GM23338 (cell line): ENCODE measurements at regions not wholly inside any gene's neighbourhood (a gene's known extent, or its start where the extent isn't known, plus 50 kb on each side); places are given as distances from the start of the nearest gene placed in this dataset.

Experiments used
- ATAC-seq: fragments of 200-7000 bp; cut with Tn5 transposase; 3 replicates; pipeline ENCODE4 v1.9.1; 2020
- DNase-seq: peaks from one replicate; pipeline ENCODE4 v3.0.0-alpha.2; 2015; ENCODE audit warnings: low spot score
- H2AFZ ChIP-seq: fragments of 200-600 bp; sonication (generic); 2 replicates; pipeline ENCODE4 v1.8.0; 2016; ENCODE audit warnings: antibody characterized with exemption, mild to moderate bottlenecking, moderate library complexity
- H3F3A ChIP-seq: fragments of 200-600 bp; sonication (generic); replicated peaks from 2 replicates; pipeline ENCODE4 v1.8.0; 2017; ENCODE audit warnings: antibody characterized with exemption, mixed run types, low read depth
- H3K27ac ChIP-seq: fragments of 200-600 bp; sonication (generic); 2 replicates; pipeline ENCODE4 v1.6.1; 2016; ENCODE audit warnings: low read depth
- H3K27me3 ChIP-seq: fragments of 200-600 bp; sonication (generic); 2 replicates; pipeline ENCODE4 v1.8.0; 2016; ENCODE audit warnings: mild to moderate bottlenecking, mixed run types, moderate library complexity; ENCODE audit not compliant: insufficient read depth
- H3K36me3 ChIP-seq: fragments of 200-600 bp; sonication (generic); 2 replicates; pipeline ENCODE4 v1.8.0; 2016; ENCODE audit warnings: mild to moderate bottlenecking; ENCODE audit not compliant: insufficient read depth
- H3K4me1 ChIP-seq: fragments of 200-600 bp; sonication (generic); 2 replicates; pipeline ENCODE4 v1.8.0; 2016; ENCODE audit warnings: mild to moderate bottlenecking, moderate library complexity; ENCODE audit not compliant: insufficient read depth
- H3K4me2 ChIP-seq: fragments of 200-600 bp; sonication (generic); 2 replicates; pipeline ENCODE4 v1.7.1; 2017; ENCODE audit warnings: mixed run types
- H3K4me3 ChIP-seq: fragments of 200-600 bp; sonication (generic); 2 replicates; pipeline ENCODE4 v1.6.1; 2016; ENCODE audit warnings: mixed run types
- H3K79me2 ChIP-seq: fragments of 200-600 bp; sonication (generic); replicated peaks from 2 replicates; pipeline ENCODE4 v1.8.0; 2017; ENCODE audit warnings: mild to moderate bottlenecking; ENCODE audit not compliant: insufficient read depth
- H3K9me2 ChIP-seq: fragments of 200-600 bp; sonication (generic); 2 replicates; pipeline ENCODE4 v1.8.0; 2017; ENCODE audit not compliant: insufficient read depth
- H4K20me1 ChIP-seq: fragments of 200-600 bp; sonication (generic); replicated peaks from 2 replicates; pipeline ENCODE4 v1.8.0; 2017; ENCODE audit warnings: mild to moderate bottlenecking; ENCODE audit not compliant: insufficient read depth
- H3K27ac Mint-ChIP-seq: 2 replicates; pipeline ENCODE4 v1.8.0; 2020; ENCODE audit warnings: inconsistent platforms, mild to moderate bottlenecking, moderate library complexity, mixed read lengths
- H3K27me3 Mint-ChIP-seq: 3 replicates; pipeline ENCODE4 v1.8.0; 2022; ENCODE audit warnings: low read depth, mild to moderate bottlenecking, moderate library complexity, mixed read lengths, inconsistent platforms; ENCODE audit not compliant: insufficient read depth, poor library complexity
- H3K36me3 Mint-ChIP-seq: 3 replicates; pipeline ENCODE4 v1.8.0; 2021; ENCODE audit warnings: low read depth, mild to moderate bottlenecking, inconsistent platforms, moderate library complexity, mixed read lengths
- H3K4me1 Mint-ChIP-seq: 3 replicates; pipeline ENCODE4 v1.8.0; 2020; ENCODE audit warnings: mild to moderate bottlenecking, inconsistent platforms, mixed read lengths
- H3K4me3 Mint-ChIP-seq: 3 replicates; pipeline ENCODE4 v1.8.0; 2021; ENCODE audit warnings: moderate library complexity, mild to moderate bottlenecking, inconsistent platforms, mixed read lengths
- H3K9me3 Mint-ChIP-seq: 3 replicates; pipeline ENCODE4 v1.8.0; 2020; ENCODE audit warnings: moderate library complexity, mild to moderate bottlenecking, inconsistent platforms, mixed read lengths
- CREB1 ChIP-seq: fragments of 250-450 bp; sonication (Bioruptor Pico); IDR thresholded peaks from 2 replicates; pipeline ENCODE4 v1.5.0; 2020; ENCODE audit warnings: low read depth, mild to moderate bottlenecking, moderate library complexity
- EZH2 ChIP-seq: fragments of 200-600 bp; sonication (generic); IDR thresholded peaks from one replicate; pipeline ENCODE4 v1.8.0; 2017; ENCODE audit warnings: antibody characterized with exemption, mild to moderate bottlenecking, low read depth; ENCODE audit not compliant: unreplicated experiment
- NANOG ChIP-seq: IDR thresholded peaks from 2 replicates; pipeline ENCODE4 v1.6.1; 2016; ENCODE audit warnings: antibody characterized with exemption, borderline replicate concordance
- POLR2AphosphoS5 ChIP-seq: IDR thresholded peaks from 2 replicates; pipeline ENCODE4 v1.6.1; 2016; ENCODE audit warnings: antibody characterized with exemption, low read depth
- STAT1 ChIP-seq: IDR thresholded peaks from one replicate; pipeline ENCODE4 v1.6.1; 2016; ENCODE audit warnings: antibody characterized with exemption; ENCODE audit not compliant: unreplicated experiment
- ZNF331 ChIP-seq: fragments of 250-450 bp; sonication (Bioruptor Pico); IDR thresholded peaks from 2 replicates; pipeline ENCODE4 v1.5.0; 2020; ENCODE audit warnings: low read depth, mild to moderate bottlenecking, moderate library complexity
- TF ChIP-seq, protein P1 (sequence below): fragments of 250-450 bp; sonication (Bioruptor Pico); IDR thresholded peaks from 2 replicates; pipeline ENCODE4 v1.5.0; 2020; ENCODE audit warnings: mild to moderate bottlenecking, moderate library complexity
- TF ChIP-seq, protein P2 (sequence below), 2 experiments: fragments of 200-600 bp in 1 of 2; sonication (generic) in 1 of 2; conservative IDR thresholded peaks; 2 replicates each; pipeline versions ENCODE4 v1.5.1 to v1.6.1; 2016 to 2017; ENCODE audit warnings: antibody characterized with exemption in 2 of 2, low read depth in 2 of 2, mild to moderate bottlenecking in 2 of 2, moderate library complexity in 1 of 2
- TF ChIP-seq, protein P3 (sequence below): IDR thresholded peaks from one replicate; pipeline ENCODE4 v1.6.1; 2018; ENCODE audit warnings: antibody characterized with exemption; ENCODE audit not compliant: unreplicated experiment

DNA sequence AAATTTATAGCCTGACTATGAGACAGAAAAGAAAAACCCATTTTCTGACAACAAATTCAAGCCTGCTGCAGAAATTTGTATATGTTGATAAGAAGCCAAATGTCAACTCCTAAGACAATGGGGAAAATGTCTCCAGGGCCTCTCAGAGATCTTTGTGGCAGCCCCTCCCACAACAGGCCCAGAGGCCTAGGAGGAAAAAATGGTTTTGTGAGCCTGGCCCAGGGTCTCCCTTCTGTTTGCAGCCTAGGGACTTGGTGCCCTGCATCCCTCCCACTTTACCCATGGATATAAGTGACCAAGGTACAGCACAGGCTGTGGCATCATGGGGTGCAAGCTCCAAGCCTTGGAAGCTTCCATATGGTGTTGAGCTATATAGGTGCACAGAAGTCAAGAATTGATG is 740.2 kb downstream of the SEMA5A start:
- no peaks in the 10 kb centered on the region; the same call in 1 of the 2 replicates for H3K36me3 ChIP-seq

DNA sequence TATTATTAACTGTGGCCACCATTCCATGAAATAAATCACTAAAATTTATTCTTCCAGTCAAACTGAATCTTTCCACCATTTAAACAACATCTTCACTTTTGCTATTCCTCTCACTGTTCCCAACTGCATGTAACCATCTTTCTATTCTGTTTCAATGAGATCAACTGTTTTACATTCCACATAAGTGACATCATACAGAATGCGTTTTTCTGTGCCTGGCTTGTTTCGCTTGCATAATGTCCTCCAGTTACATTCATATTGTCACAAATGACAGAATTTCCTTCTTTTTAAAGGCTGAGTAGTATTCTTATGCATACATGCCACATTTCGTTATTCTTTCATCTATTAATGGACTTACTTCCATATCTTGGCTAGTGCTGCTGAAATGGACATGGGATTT is 738.2 kb downstream of the SEMA5A start:
- Histone ChIP-seq H4K20me1 (no peaks in the 10 kb centered on the region), H3K4me2 (no peak overlapping the region), H3K79me2 (no peaks in the 10 kb centered on the region), H3K9me2 (0 out of 2 replicates have a peak, but pooled peaks cover 2% of the 10 kb centered on the region), H3K36me3 (no peaks in the 10 kb centered on the region; the same call in 1 of the 2 replicates), H3K4me3 (no peak overlapping the region), H3K4me1 (no peaks in the 10 kb centered on the region), H3K27me3 (no peaks in the 10 kb centered on the region), H3K27ac (no peak overlapping the region), H2AFZ (no peak overlapping the region), H3F3A (no peaks in the 10 kb centered on the region)
- peaks cover 53% of the 10 kb centered on the region for H3K9me3 Mint-ChIP-seq
- H3K27me3 Mint-ChIP-seq: no peaks in the 10 kb centered on the region
- DNase-seq (no peak), ATAC-seq (no peak)
- no peaks in the 10 kb centered on the region for H3K4me1 Mint-ChIP-seq
- H3K4me3 Mint-ChIP-seq: no peak overlapping the region
- H3K27ac Mint-ChIP-seq: no peak overlapping the region
- peaks cover 27% of the 10 kb centered on the region; the same call in 2 of the 3 replicates for H3K36me3 Mint-ChIP-seq
- TF ChIP-seq, protein P1, sequence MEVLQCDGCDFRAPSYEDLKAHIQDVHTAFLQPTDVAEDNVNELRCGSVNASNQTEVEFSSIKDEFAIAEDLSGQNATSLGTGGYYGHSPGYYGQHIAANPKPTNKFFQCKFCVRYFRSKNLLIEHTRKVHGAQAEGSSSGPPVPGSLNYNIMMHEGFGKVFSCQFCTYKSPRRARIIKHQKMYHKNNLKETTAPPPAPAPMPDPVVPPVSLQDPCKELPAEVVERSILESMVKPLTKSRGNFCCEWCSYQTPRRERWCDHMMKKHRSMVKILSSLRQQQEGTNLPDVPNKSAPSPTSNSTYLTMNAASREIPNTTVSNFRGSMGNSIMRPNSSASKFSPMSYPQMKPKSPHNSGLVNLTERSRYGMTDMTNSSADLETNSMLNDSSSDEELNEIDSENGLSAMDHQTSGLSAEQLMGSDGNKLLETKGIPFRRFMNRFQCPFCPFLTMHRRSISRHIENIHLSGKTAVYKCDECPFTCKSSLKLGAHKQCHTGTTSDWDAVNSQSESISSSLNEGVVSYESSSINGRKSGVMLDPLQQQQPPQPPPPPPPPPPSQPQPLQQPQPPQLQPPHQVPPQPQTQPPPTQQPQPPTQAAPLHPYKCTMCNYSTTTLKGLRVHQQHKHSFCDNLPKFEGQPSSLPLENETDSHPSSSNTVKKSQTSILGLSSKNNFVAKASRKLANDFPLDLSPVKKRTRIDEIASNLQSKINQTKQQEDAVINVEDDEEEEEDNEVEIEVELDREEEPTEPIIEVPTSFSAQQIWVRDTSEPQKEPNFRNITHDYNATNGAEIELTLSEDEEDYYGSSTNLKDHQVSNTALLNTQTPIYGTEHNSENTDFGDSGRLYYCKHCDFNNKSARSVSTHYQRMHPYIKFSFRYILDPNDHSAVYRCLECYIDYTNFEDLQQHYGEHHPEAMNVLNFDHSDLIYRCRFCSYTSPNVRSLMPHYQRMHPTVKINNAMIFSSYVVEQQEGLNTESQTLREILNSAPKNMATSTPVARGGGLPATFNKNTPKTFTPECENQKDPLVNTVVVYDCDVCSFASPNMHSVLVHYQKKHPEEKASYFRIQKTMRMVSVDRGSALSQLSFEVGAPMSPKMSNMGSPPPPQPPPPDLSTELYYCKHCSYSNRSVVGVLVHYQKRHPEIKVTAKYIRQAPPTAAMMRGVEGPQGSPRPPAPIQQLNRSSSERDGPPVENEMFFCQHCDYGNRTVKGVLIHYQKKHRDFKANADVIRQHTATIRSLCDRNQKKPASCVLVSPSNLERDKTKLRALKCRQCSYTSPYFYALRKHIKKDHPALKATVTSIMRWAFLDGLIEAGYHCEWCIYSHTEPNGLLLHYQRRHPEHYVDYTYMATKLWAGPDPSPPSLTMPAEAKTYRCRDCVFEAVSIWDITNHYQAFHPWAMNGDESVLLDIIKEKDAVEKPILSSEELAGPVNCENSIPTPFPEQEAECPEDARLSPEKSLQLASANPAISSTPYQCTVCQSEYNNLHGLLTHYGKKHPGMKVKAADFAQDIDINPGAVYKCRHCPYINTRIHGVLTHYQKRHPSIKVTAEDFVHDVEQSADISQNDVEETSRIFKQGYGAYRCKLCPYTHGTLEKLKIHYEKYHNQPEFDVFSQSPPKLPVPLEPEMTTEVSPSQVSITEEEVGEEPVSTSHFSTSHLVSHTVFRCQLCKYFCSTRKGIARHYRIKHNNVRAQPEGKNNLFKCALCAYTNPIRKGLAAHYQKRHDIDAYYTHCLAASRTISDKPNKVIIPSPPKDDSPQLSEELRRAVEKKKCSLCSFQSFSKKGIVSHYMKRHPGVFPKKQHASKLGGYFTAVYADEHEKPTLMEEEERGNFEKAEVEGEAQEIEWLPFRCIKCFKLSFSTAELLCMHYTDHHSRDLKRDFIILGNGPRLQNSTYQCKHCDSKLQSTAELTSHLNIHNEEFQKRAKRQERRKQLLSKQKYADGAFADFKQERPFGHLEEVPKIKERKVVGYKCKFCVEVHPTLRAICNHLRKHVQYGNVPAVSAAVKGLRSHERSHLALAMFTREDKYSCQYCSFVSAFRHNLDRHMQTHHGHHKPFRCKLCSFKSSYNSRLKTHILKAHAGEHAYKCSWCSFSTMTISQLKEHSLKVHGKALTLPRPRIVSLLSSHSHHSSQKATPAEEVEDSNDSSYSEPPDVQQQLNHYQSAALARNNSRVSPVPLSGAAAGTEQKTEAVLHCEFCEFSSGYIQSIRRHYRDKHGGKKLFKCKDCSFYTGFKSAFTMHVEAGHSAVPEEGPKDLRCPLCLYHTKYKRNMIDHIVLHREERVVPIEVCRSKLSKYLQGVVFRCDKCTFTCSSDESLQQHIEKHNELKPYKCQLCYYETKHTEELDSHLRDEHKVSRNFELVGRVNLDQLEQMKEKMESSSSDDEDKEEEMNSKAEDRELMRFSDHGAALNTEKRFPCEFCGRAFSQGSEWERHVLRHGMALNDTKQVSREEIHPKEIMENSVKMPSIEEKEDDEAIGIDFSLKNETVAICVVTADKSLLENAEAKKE: no peak

More for the DNA sequence above, 740.2 kb downstream of the SEMA5A start:
- no peaks in the 10 kb centered on the region for H3K27me3 ChIP-seq
- H3K4me2 ChIP-seq: no peak overlapping the region
- Mint-ChIP-seq H3K27ac (no peak overlapping the region), H3K9me3 (peaks cover 72% of the 10 kb centered on the region), H3K36me3 (peaks cover 30% of the 10 kb centered on the region; the same call in 2 of the 3 replicates), H3K27me3 (no peaks in the 10 kb centered on the region), H3K4me1 (no peaks in the 10 kb centered on the region), H3K4me3 (no peak overlapping the region)
- no peak overlapping the region for H2AFZ ChIP-seq
- no peaks in the 10 kb centered on the region for H4K20me1 ChIP-seq
- ATAC-seq: no peak
- H3K79me2 ChIP-seq: no peaks in the 10 kb centered on the region
- no peaks in the 10 kb centered on the region for H3K9me2 ChIP-seq
- no peaks in the 10 kb centered on the region for H3K4me1 ChIP-seq
- no peak overlapping the region for H3K27ac ChIP-seq
- no peak for TF ChIP-seq POLR2AphosphoS5
- TF ChIP-seq, protein P2, sequence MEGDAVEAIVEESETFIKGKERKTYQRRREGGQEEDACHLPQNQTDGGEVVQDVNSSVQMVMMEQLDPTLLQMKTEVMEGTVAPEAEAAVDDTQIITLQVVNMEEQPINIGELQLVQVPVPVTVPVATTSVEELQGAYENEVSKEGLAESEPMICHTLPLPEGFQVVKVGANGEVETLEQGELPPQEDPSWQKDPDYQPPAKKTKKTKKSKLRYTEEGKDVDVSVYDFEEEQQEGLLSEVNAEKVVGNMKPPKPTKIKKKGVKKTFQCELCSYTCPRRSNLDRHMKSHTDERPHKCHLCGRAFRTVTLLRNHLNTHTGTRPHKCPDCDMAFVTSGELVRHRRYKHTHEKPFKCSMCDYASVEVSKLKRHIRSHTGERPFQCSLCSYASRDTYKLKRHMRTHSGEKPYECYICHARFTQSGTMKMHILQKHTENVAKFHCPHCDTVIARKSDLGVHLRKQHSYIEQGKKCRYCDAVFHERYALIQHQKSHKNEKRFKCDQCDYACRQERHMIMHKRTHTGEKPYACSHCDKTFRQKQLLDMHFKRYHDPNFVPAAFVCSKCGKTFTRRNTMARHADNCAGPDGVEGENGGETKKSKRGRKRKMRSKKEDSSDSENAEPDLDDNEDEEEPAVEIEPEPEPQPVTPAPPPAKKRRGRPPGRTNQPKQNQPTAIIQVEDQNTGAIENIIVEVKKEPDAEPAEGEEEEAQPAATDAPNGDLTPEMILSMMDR (conservative IDR thresholded peaks at IDR 0.05; ENCODE audit: low read depth in 2 of 2): no peak
- no peak for TF ChIP-seq ZNF331 (CRISPR knock-in tag)
- TF ChIP-seq, protein P3, sequence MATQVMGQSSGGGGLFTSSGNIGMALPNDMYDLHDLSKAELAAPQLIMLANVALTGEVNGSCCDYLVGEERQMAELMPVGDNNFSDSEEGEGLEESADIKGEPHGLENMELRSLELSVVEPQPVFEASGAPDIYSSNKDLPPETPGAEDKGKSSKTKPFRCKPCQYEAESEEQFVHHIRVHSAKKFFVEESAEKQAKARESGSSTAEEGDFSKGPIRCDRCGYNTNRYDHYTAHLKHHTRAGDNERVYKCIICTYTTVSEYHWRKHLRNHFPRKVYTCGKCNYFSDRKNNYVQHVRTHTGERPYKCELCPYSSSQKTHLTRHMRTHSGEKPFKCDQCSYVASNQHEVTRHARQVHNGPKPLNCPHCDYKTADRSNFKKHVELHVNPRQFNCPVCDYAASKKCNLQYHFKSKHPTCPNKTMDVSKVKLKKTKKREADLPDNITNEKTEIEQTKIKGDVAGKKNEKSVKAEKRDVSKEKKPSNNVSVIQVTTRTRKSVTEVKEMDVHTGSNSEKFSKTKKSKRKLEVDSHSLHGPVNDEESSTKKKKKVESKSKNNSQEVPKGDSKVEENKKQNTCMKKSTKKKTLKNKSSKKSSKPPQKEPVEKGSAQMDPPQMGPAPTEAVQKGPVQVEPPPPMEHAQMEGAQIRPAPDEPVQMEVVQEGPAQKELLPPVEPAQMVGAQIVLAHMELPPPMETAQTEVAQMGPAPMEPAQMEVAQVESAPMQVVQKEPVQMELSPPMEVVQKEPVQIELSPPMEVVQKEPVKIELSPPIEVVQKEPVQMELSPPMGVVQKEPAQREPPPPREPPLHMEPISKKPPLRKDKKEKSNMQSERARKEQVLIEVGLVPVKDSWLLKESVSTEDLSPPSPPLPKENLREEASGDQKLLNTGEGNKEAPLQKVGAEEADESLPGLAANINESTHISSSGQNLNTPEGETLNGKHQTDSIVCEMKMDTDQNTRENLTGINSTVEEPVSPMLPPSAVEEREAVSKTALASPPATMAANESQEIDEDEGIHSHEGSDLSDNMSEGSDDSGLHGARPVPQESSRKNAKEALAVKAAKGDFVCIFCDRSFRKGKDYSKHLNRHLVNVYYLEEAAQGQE: no peak
- TF ChIP-seq CREB1 (CRISPR knock-in tag): no peak
- no peak for TF ChIP-seq STAT1
- no peak for TF ChIP-seq NANOG
- no peak for TF ChIP-seq EZH2
- H3K4me3 ChIP-seq: no peak overlapping the region
- DNase-seq: no peak
- H3F3A ChIP-seq: no peaks in the 10 kb centered on the region
